Prostate gland (tissue), 2 donors: ENCODE measurements at regions not wholly inside any gene's neighbourhood (a gene's known extent, or its start where the extent isn't known, plus 50 kb on each side); places are given as distances from the start of the nearest gene placed in this dataset.
A peak's percentile ranks its signal among the peaks of the same experiment; 100 is the strongest.

Source experiments
- DNase-seq: peaks from one replicate; pipeline ENCODE4 v3.0.0-alpha.2; 2019; ENCODE audit warnings: low spot score
- H3K27ac ChIP-seq, 2 donors: fragments of 200-600 bp; sonication (generic); 2 replicates each; pipeline ENCODE4 v1.5.1; 2017 to 2019
- H3K27me3 ChIP-seq: fragments of 200-600 bp; sonication (generic); replicated peaks from 2 replicates; pipeline ENCODE4 v1.5.1; 2019; ENCODE audit not compliant: insufficient read depth
- H3K36me3 ChIP-seq, 2 donors: fragments of 200-600 bp; sonication (generic); 1 replicate in 1 of 2; 2 replicates in 1 of 2; pipeline versions ENCODE4 v1.5.1 to v1.8.1; 2017 to 2019
- H3K4me1 ChIP-seq: fragments of 200-600 bp; sonication (generic); replicated peaks from 2 replicates; pipeline ENCODE4 v1.5.1; 2019
- H3K4me3 ChIP-seq, 2 donors: fragments of 200-600 bp; sonication (generic); 2 replicates each; pipeline ENCODE4 v1.5.1; 2017 to 2019
- H3K9me3 ChIP-seq: fragments of 200-600 bp; sonication (generic); 2 replicates; pipeline ENCODE4 v1.5.1; 2017
- POLR2A ChIP-seq: fragments of 450-650 bp; IDR thresholded peaks from one replicate; pipeline ENCODE4 v1.6.1; 2016; ENCODE audit warnings: antibody characterized with exemption, mild to moderate bottlenecking
- POLR2AphosphoS5 ChIP-seq: sonication (generic); formaldehyde crosslinking; IDR thresholded peaks from one replicate; pipeline ENCODE4 v1.6.1; 2017; ENCODE audit warnings: antibody characterized with exemption
- WGBS: methylation state at CpG from one replicate; pipeline ENCODE4 v1.1.5; 2018; 5-methylcytosine and 5-hydroxymethylcytosine counted together
- intact Hi-C: fragments of 100-400 bp; cut with DNase I; formaldehyde crosslinking; loops from one replicate; pipeline ENCODE4 v1.14.2; 2022
- TF ChIP-seq, protein P1 (sequence below), 4 experiments: fragments of 200-600 bp in 2 of 4; fragments of 450-650 bp in 2 of 4; sonication (generic) in 2 of 4; IDR thresholded peaks; 1 replicate in 3 of 4; 2 replicates in 1 of 4; pipeline ENCODE4 v1.5.1; 2016 to 2019; ENCODE audit warnings: antibody characterized with exemption in 4 of 4, mild to moderate bottlenecking in 2 of 4, moderate library complexity in 2 of 4

DNA sequence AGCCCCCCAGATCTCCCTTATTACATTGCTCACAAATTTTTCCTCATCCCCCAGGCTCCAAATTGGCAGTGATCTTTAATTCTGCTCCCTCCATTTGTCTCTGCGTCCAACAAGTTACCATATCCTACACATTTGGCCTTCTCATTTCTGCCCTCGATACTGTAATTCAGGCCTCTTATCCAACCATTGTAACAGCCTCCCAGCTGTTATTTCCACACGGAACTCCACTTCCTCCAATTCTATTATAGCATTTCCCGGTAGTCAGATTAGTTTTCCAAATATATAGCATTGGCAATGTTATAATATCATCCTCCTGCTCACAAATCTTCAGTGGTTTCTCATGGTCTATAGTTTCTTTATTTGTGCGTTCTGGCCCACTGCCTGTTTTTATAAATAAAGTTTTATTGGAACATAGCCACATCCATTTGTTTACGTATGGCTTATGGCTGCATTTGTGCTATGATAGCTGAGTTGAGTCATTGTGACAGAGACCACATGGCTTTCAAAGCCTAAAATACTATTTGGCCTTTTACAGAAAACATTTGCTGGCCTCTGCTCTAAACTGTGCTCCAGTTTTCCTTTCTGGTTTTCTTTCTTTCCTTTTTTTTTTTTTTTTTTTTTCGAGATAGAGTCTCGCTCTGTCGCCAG is 126.5 kb upstream of the ZNF438 start:
- TF ChIP-seq POLR2A (no peak), POLR2AphosphoS5 (no peak)
- TF ChIP-seq, protein P1, sequence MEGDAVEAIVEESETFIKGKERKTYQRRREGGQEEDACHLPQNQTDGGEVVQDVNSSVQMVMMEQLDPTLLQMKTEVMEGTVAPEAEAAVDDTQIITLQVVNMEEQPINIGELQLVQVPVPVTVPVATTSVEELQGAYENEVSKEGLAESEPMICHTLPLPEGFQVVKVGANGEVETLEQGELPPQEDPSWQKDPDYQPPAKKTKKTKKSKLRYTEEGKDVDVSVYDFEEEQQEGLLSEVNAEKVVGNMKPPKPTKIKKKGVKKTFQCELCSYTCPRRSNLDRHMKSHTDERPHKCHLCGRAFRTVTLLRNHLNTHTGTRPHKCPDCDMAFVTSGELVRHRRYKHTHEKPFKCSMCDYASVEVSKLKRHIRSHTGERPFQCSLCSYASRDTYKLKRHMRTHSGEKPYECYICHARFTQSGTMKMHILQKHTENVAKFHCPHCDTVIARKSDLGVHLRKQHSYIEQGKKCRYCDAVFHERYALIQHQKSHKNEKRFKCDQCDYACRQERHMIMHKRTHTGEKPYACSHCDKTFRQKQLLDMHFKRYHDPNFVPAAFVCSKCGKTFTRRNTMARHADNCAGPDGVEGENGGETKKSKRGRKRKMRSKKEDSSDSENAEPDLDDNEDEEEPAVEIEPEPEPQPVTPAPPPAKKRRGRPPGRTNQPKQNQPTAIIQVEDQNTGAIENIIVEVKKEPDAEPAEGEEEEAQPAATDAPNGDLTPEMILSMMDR (IDR thresholded peaks at IDR 0.05) = no peak
- H3K36me3 ChIP-seq = no peaks in the 10 kb centered on the region
- no peaks in the 10 kb centered on the region for H3K9me3 ChIP-seq
- H3K27ac ChIP-seq = peak overlapping the region in 1 of 2 donors; percentile 38
- DNase-seq = no peak
- H3K27me3 ChIP-seq = no peaks in the 10 kb centered on the region
- H3K4me3 ChIP-seq = no peak overlapping the region
- intact Hi-C loops = no loop called here
- peaks cover 4% of the 10 kb centered on the region for H3K4me1 ChIP-seq
- WGBS = 60% methylated on average over 9 of the region's 9 CpGs

DNA sequence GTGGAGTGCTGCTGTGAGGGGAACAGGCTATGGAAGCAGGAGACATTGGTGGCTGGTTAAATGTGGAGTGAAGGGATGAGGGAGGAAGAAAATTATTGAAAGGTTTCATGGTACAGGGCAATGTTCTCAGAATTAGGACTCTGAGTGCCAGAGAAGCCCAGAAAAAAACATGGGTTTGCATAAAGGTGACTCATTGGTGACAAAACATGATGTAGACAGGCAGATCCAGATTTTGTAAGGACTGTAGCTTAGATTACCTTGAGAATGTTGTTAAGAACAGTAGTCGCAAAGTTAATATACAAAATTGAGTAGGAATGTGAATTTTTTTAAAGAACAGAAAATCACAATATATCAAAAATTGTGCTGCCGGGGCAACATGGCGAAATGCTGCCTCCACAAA is 134.9 kb upstream of the ZNF438 start:
- H3K27ac ChIP-seq = no peak overlapping the region
- H3K4me1 ChIP-seq = no peaks in the 10 kb centered on the region
- no peak overlapping the region for H3K4me3 ChIP-seq
- intact Hi-C loops = no loop called here
- no peaks in the 10 kb centered on the region for H3K27me3 ChIP-seq
- no peaks in the 10 kb centered on the region for H3K9me3 ChIP-seq
- TF ChIP-seq, protein P1 (IDR thresholded peaks at IDR 0.05) = no peak
- TF ChIP-seq POLR2AphosphoS5 (no peak), POLR2A (no peak)
- 95% methylated on average over 3 of the region's 3 CpGs for WGBS
- no peak for DNase-seq
- no peaks in the 10 kb centered on the region for H3K36me3 ChIP-seq

DNA sequence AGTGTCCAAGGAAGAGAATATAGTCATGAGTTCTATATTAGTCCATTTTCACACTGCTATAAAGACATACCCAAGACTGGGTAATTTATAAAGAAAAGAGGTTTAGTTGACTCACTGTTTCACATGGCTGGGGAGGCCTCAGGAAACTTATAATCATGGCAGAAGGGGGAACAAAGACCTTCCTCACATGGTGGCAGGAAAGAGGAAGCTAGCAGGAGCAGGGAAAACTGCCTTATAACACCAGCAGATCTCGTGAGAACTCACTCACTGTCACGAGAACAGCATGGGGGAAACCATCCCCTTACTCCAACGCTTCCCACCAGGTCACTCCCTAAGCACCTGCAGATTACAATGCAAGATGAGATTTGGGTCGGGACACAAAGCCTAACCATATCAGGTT is 139.0 kb upstream of the ZNF438 start:
- H3K27ac ChIP-seq = no peak overlapping the region
- intact Hi-C loops = no loop called here
- TF ChIP-seq POLR2AphosphoS5 = no peak
- TF ChIP-seq, protein P1 (IDR thresholded peaks at IDR 0.05) = no peak
- no peak for TF ChIP-seq POLR2A
- DNase-seq = no peak
- H3K4me3 ChIP-seq = no peak overlapping the region
- H3K36me3 ChIP-seq = no peaks in the 10 kb centered on the region
- 87% methylated on average over 4 of the region's 4 CpGs for whole genome bisulfite sequencing
- H3K9me3 ChIP-seq = no peaks in the 10 kb centered on the region
- H3K27me3 ChIP-seq = no peaks in the 10 kb centered on the region
- no peaks in the 10 kb centered on the region for H3K4me1 ChIP-seq

DNA sequence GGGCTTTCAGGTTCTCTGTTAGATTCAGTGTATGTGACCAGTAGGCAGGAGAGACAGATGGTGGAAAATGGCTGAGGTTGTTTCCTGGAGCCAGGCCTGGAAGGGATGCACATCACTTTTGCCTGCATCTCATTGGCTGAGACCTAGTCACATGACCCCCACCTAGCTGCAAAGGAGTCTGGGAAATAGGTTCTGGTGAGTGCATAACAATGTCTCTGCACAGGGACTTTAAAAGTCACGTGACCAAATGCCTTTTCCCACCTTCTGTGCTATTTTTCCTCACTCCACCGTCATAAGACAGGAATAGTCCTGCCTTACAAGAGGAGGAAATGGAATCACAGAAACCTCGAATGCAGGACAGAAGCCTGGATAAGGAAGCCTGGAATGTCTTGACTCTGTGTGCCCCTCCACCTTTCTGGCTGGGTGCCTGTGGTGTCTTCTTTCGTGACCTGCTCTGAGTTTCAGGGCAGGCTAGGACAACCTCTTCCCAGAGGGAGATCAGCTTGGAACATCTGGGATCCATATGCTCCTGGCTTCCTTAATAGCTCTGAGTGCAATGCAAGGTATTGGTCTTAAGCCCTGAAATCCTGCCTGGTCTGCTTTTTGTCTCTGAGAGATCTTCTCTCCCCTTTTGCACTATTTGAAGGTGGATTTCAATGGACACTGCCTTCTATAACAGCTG is 139.9 kb upstream of the ZNF438 start:
- no peaks in the 10 kb centered on the region for H3K9me3 ChIP-seq
- WGBS = 83% methylated on average over 4 of the region's 4 CpGs
- intact Hi-C loops = no loop called here
- H3K4me3 ChIP-seq = no peak overlapping the region
- H3K27me3 ChIP-seq = no peaks in the 10 kb centered on the region
- no peak overlapping the region for H3K27ac ChIP-seq
- no peak for DNase-seq
- TF ChIP-seq, protein P1 (IDR thresholded peaks at IDR 0.05) = no peak
- TF ChIP-seq POLR2AphosphoS5 (no peak), POLR2A (no peak)
- no peaks in the 10 kb centered on the region for H3K36me3 ChIP-seq
- no peaks in the 10 kb centered on the region for H3K4me1 ChIP-seq

DNA sequence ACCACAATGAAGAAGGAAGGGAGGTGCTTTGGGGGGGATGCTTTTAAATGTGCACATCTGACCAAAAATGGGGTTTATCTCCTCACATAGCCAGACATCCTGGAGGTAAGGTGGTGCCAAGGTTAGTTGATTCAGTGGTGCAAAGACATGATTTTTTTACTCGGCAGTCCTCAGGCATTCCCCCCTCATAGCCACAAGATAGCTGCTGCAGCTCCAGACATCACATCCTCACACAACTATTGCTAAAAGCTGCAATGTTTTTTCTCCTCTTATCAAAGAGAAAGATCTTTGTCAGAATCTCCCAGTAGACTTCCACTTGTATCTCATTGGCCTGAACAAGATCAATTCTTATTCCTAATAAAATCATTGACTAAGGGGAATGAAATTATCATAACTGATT is 141.3 kb upstream of the ZNF438 start:
- H3K27me3 ChIP-seq = no peaks in the 10 kb centered on the region
- DNase-seq = no peak
- H3K36me3 ChIP-seq = no peaks in the 10 kb centered on the region
- H3K4me1 ChIP-seq = no peaks in the 10 kb centered on the region
- H3K27ac ChIP-seq = no peak overlapping the region
- TF ChIP-seq POLR2AphosphoS5 (no peak), POLR2A (no peak)
- TF ChIP-seq, protein P1 (IDR thresholded peaks at IDR 0.05) = no peak
- no peaks in the 10 kb centered on the region for H3K9me3 ChIP-seq
- no peak overlapping the region for H3K4me3 ChIP-seq
- intact Hi-C loops = no loop called here
- 100% methylated on average over 1 of the region's 1 CpG for WGBS
